ENCODE measurements at regions not wholly inside any gene's neighbourhood (a gene's known extent, or its start where the extent isn't known, plus 50 kb on each side); places are given as distances from the start of the nearest gene placed in this dataset.

DNA sequence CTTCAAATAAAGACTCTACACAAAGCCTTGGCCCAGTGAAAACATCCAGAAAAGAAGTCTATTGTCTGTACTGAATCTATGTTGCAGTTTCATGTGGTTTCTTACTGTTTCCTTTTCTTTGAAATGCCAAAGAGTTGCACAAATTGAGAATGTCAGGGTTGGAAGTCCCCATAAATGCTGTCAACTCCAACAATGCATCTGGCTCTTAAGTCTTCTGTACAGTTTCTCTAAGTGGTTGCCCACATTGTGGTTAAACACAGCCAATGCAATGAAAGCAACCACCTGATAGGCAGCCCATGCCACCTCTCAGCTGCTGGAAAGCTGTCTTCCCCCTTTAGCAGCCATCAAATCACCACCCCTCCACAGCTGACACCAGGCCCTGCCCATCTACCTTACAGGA, 67.2 kb upstream of the C1GALT1C1 start:
- DNase-seq (ENCODE audit: low read depth): no peak

DNA sequence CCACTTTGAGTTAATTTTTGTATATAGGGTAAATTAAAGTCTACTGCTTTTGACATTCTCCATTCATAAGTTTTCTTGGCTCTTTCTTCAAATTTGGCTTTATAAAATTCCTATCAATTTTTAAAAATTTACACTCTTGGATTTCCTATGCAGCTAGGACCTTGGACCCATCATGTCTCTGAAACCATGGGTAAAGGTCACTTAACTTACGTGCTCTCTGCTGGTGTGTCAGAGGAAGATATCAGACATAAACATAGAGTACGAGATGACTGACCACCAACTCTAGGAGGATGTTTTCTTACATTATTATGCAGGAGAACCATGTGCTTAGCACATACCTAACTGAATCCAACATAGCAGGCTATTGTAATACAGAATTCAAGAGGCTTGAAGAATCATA, 62.5 kb upstream of the C1GALT1C1 start:
- no peak for DNase-seq (ENCODE audit: low read depth)

DNA sequence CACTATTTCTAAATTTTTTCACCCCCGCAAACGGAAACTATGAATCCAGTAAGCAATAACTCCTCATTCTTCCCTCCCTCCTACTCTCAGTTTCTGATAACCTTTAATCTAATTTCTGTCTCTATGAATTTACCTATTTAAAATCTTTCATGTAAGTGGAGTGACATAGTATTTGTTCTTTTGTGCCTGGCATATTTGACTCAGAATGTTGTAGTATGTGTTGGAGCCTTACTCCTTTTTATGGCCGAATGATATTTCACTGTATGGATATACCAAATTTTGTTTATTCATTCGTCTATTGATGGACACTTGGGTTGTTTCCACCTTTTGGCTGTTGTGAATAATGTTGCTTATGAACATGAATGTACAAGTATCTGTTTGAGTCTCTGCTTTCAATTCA, 61.1 kb upstream of the C1GALT1C1 start:
- no peak for DNase-seq (ENCODE audit: low read depth)

DNA sequence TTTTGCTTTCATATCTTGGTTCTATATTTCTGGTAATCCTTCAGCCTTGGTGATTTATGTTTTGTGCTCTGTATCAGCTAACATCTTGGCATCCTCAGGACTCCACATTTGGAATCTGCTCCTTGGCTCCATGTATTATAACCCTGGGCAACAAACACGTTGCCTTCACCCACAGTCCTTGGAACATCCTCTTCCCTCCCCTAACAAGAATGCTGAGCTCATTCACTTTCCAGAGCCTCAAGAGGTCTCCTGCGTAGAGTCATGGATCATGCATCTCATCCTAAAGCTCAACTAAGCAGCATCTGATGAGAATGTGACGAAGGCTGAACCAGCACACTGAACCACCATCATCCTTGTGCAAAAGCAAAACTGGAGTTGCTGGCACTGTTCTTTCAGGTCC, 60.5 kb upstream of the C1GALT1C1 start:
- DNase-seq (ENCODE audit: low read depth): no peak

DNA sequence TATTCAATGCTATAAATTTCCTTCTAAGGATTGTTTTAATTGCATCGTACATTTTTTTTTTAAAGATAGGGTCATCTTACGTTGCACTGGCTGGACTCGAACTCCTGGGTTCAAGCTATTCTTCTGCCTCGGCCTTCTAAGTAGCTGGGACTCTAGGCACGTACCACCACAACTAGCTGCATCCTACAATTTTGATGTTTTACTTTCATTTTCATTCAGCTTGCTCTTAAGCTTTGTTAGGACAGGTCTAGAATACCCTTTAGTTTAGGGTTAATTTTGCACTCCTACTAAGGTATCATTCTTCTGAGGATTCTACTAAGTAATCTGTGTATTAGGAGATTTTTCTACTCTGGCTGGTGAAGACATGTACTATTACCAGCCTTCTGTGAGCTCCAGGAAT, 50.2 kb upstream of the C1GALT1C1 start:
- DNase-seq (ENCODE audit: low read depth): no peak
